GM19351 (cell line): ENCODE measurements at regions not wholly inside any gene's neighbourhood (a gene's known extent, or its start where the extent isn't known, plus 50 kb on each side); places are given as distances from the start of the nearest gene placed in this dataset.
"Not testable (repeated sequence)": the region's sequence is repeated elsewhere in the genome, so short reads cannot be mapped to it uniquely, and the experiment has no call there.

Experiments used
- ATAC-seq: cut with Tn5 transposase; IDR thresholded peaks from one replicate; pipeline ENCODE4 v1.9.1; 2021; ENCODE audit warnings: mild to moderate bottlenecking, moderate library complexity; ENCODE audit not compliant: unreplicated experiment

DNA sequence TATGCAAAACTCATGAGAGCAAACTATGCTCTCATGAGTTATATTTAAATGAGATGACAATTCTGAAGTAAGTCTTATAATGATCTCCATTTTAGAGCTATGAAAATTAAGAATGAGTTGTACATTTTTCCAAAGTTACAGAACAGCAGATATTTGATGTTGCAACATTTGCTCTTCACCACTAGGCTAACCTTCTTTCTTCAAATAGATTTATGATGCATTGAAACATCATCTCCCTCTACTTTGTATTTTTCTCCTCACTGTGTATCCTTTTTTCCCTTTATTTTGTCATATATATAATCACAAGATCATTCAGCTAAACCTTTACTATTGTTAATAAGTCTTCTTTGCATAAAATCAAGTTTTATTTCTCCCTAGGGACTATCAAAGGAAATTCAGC, 497.7 kb upstream of the TYRP1 start:
- ATAC-seq = no peak

DNA sequence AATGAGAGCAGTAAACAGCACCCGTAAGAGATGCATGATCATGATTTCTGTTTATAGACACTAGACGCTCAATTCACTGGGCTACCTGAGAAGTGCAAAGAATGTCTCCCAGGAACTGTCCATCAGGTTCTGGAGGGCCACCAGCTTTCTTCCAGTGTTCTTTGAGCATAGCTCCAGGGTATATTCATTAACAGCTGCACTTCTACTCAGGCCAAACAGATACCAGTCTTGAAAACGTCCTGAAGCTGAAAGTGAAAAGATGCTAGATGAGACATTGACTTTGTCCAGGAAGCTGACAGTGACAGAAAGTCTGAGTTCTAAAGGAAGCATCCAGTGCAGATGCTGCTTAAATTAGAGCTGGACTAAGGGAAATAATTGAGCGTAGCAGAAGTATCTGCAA, 488.7 kb upstream of the TYRP1 start:
- no peak for ATAC-seq

DNA sequence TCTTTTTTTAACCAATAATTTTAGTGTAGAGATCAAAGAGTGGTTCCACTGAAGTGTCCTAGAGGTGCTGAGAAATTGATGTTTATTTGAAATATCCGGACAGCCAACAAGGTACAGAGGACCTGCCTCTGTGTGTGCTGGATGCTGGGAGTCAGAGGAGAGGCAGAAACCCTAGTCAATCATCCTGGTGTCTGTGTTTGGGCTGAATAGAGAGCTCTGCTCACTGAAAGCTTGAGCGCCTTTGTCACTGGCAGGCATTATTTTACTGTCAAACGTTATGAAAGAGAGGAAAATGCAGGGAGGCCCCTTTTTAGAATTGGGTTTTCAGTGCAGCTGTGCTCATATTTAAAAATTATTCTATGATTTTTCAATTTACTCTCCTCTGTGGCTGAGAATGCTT, 480.3 kb upstream of the TYRP1 start:
- no peak for ATAC-seq

DNA sequence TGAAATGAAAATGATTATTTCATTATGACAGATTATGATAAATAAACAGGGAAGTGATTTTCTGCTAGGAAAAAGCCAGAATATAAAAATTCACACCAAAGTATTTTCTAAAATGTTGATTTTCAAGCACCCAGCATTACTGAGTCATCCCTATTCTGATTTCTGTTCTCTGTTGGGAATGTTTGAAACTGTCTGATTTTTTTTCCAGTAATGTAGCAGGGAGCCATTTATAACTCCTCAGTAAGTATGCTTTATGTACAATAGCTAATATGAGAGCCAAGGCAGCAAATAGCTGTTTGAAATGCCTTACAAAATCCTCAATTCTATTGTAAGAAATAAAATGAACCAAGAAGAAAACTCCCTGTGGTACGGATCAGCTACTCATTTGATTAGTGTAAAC, 471.7 kb upstream of the TYRP1 start:
- no peak for ATAC-seq

DNA sequence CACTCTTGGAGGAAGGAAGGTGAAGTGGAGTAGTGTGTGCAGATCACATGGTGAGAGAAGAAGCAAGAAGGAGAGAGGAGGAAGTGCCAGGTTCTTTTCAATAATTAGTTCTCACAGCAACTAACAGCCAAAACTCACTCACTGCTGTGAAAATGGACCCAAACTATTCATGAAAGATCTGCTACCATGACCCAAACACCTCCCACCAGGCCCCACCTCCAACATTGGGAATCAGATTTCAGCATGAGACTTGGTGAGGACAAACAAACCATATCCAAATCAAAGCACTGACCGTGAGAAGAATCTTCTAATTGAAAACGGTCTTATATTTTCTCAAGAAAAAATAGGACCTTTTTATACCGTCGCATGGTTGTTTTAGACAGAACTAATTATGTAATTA, 468.7 kb upstream of the TYRP1 start:
- no peak for ATAC-seq

DNA sequence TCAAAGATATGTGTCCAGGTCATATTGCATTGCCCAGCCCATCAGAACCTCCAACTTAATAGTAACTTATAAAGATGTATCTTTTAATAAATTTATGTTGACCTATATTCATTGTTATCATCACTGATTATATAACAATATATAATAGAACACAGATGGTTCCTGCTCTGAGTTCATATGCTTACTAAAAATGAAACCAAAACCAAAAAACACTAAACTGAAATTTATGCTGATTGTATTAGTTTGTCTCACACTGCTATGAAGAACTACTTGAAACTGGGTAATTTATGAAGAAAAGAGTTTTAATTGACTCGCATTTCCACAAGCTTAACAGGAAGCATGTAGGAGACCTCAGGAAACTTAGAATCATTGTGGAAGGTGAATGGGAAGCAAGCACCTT, 462.5 kb upstream of the TYRP1 start:
- ATAC-seq = no peak

DNA sequence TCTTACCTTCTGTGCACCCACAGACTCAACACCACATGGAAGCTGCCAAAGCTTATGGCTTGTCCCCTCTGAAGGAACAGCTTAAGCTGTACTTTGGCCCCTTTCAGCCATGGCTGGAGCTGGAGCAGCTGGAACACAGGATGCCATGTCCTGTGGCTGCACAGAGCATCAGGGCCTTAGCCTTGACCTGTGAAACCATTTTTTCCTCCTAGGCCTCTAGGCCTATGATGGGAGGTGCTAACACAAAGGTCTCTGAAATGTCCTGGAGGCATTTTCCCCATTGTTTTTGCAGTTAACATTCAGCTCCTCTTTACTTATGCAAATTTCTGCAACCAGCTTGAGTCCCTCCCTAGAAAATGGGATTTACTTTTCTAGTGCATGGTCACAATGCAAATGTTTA, 461.4 kb upstream of the TYRP1 start:
- ATAC-seq = no peak

DNA sequence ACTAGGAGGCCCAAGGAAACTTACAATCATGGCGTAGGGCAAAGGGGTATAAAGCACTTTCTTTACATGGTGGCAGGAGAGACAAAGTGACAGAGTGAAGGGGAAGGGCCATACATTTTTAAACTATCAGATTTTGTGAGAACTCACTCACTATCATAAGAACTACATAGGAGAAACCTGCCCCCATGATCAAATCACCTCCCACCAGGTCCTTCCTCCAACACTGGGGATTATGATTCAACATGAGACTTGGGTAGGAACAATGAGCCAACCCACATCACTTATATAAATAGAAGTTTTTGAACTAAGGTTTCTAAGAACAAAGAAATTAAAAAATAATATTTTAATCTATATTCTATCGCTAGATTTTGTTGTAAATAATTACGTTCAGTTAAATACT, 460.3 kb upstream of the TYRP1 start:
- ATAC-seq = no peak

DNA sequence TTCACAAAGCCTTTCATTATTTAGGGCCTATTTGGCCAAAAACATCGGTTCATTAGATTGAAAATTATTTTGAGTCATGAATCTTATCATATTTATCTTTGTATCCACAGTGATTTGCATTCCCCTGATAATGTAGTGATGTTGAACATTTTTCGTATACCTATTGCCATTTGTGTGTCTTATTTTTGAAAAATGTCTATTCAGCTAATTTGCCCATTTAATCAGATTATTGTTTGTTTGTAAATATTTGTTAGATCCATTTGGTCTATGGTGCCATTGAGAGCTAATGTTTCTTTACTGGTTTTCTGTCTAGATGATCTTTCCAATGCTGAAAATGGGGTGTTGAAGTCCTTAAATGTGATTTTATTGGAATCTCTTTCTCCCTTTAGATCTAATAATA, 439.2 kb upstream of the TYRP1 start:
- ATAC-seq = no peak

DNA sequence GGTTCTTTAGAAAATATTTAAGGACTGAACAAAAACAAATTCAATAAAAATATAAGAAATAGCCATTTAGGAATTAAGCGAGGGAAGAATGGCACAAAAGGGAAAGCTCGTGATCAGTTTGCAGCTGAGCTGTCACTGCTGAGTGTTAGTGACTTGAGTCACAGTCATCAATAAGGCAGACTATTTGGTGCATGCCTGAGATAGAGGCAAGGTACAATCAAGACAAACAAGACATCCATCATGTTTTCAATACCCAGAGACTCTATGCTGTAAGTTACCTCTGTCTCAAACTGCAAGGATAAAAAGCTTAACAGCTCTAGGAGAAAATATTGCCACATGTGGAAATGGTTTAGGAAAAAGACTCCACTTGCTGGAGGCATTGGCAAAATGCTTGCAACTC, 426.4 kb upstream of the TYRP1 start:
- ATAC-seq = no peak

DNA sequence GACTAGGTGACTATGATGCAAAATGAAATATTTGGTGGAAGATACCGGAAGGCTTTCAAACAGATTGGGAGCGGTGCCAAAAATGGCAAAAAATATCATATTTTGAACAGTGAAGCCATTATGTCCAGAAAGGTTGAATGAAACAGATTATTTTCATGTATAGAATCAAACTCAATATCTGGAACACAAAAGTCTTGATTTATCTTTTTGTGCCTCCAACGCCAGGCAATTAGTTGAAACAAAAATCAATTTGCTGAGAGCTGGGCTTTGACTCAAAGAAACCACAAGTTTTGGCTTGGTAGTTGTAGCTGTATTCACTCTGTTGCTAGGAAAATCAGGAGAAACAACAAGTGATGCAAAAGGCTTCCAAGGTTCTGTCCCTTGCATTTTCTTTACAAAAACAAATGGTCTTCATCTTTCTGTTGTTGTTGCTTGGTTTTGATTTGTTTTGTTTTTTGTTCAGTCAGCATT, 421.7 kb upstream of the TYRP1 start:
- ATAC-seq = no peak

DNA sequence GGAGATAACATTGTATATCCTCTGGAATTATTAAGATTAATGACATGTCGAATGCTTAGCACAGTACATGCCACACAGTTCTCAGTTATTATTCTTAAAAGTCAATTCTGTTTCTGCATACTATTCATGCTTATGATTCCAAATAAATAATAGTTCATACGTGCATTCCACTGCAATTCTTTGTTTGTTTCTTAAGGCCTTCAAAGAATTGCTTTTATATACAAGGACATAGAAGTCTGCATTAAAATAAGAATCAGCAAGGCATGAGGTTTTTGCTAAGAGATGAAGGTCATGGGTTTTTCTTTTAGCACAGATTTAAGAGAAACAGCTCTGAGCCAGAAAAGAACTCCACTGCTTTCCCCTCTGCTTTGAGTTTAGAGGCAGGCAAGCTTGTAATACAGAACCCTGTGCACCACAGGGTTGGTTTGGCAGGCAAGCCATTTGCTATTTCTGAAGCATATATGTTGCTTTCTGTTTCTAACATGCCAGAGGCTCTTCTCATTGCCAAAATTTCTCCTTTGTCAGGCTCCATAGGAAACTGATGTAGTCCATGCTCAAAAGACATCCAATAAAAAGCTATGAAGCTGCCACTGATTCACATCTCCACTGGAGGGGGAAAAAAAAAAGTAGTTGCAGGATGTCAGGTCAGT, 420.6 kb upstream of the TYRP1 start:
- no peak for ATAC-seq

DNA sequence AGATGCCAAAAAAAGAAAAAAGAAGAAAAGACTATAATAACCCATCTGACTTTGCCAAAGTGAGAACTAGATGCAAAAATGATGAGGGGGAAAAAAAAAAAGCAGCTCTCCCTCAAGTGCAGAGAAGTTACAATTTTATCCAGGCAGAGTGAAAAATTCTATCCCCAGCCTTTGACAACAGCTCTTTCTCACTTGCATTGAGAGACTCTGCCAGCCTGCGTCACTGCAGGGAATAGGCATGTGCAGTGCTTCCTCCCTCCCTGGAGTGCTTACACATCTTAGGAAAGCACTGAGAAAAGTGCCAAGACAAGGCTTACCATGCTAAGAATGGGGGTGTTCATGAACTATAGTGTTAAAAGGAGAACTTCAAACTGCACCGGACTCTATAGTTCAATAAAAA, 418.6 kb upstream of the TYRP1 start:
- no peak for ATAC-seq

DNA sequence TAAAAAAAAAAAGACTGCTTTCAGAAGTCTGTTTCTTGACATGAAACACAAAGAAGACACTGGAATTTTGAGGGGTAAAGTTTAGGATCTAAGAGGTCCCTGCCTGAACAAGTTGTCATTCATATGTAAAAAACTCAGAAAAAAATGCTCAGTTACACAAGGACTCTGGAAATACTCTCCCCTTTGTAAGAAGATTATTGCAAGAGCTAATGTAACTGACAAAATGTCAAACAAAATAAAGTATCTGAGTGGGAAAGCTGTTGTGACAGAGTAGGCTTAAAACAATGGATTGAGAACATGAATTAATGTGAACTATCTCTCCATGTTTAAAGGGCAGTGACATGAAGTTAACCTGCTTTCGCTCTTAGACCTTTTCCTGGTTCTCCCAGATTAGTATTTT, 416.7 kb upstream of the TYRP1 start:
- no peak for ATAC-seq

DNA sequence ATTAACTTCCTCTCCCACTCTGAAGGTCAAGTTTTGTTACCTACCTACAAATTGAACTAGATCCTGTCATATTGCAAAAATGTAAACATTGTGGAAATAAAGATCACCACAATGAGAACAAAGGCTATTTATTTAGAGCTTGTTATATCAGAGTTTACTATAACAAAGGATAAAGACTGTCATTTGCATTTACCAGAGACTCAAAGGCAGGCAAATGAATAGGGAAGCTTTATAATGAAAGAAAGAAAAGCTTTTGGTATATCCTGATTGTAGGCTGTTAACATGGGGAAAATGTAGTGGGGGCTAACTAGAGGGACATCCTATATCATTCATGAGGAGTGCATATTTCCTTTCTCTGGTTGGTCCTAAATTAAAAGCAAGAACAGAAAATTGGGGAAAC, 403.5 kb upstream of the TYRP1 start:
- no peak for ATAC-seq

DNA sequence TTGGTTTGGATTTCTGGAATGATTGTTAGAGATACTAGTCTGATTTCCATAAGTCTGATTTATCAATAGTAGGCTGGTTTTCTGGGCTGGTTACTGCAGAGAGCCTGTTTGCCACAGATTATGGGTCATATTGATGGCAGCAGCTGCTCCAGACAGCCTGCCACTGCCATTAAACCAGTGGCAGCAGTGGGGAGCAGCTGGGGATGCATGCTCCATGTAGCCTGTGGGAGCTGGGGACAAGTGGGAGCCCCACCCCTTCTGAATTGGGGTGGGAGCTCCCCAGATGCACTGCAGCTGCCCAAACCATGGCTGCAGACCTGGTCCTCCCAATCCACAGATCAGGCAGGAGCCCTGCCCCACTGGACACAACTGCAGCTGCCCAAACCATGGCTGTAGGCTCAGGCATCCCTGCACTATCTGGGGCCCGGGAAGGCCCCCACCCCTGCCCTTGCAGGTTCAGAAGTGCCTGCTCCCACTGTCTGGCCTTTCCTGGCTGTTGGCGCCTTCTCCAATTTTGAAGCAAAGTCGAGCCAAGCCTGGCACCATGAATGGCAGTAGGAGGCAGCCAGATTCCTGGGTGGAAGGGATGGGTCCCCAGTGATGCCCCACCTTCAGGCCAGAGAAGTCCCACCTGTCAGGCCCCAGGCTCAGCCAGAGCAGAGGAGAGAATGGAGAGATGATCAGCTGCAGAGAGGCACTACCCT, 402.9 kb upstream of the TYRP1 start:
- no peak for ATAC-seq

DNA sequence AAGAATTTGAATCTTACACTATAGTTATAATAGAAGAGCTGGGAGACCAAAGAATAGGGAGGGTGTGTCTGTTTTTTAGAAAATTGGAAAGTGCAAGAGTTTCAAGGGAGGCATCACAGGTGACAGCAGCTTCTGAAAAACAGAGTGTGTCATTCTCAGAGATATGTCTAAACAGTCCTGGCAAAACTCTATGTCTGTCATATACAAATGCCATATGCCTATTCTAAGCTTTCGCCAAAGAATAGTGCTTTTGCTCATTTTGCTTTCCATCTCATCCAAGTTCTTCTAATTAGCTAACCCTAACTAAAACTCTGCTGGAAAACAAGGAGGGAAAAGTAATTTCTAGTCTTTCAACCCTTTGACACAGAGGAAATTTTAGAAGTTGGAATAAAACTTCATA, 388.0 kb upstream of the TYRP1 start:
- no peak for ATAC-seq

DNA sequence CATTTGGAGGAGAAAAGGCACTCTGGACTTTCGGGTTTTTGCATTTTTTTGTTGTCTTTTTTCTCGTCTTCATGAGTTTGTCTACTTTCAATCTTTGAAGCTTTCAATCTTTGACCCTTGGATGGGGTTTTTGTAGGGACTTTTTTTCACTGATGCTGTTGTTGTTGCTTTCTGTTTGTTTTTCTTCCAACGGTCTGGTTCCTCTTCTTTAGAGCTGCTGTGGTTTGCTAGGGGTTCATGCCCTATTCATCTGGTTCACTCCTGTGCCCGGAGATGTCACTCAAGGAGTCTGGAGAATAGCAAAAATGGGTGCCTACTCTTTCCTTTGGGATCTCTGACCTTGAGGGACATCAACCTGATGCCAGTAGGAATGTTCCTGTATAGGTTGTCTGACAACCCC, 378.6 kb upstream of the TYRP1 start:
- ATAC-seq = no peak

DNA sequence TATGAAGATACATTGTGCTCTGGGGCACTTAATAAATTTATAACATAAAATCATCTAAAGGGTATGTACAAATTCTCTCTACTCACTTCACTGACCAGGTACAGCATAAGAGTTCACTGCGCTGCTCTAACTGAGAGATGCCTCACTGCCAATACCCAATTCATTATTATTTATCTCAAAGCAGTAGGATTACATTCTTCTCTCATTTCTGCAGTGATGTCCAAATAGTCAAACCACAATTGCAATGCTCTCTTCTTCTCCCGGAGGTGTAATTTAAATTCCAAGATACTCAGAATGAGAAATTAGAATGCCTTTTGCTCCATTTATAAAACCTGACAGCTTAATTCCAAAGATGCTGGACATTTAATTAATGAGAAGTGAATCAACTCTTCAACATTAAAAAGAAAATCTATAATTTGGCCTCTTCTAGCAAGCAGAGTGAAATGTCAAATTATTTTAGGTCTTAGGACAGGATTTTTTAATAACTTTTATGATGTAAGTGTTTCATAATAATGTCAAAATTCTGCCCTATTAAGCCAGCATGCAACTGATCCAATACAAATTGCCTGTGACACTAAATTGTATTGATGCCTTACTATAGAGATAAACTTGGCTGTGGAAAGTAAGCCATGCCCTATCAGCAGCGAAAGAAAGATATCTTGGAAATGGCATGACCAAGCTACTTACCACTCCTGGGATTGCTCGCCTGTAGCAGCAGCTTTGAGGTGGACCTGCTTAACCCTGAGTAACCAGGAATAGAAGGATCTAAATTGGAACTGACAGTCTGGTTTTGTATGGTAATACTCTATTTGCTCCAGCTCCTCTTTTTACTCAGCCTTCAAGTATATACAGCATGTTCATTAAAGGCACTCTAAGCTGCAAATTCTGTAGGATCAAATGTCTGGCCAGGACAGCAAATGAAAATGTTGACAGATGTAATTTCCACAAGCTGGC, 374.2 kb upstream of the TYRP1 start:
- no peak for ATAC-seq

DNA sequence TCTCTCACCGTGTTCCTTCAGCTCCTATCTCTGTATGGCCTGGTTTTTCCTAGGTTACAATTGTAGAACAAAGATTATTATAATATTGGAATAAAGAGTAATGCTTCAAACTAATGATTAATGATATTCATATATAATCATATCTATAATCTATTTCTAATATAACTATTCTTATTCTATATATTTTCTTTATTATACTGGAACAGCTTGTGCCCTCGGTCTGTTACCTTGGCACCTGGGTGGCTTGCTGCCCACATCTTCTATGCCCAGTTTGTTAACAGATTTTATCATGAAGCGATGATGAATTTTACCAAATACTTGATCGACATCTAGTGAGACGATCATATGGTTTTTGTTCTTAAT, 363.6 kb upstream of the TYRP1 start:
- no peak for ATAC-seq

DNA sequence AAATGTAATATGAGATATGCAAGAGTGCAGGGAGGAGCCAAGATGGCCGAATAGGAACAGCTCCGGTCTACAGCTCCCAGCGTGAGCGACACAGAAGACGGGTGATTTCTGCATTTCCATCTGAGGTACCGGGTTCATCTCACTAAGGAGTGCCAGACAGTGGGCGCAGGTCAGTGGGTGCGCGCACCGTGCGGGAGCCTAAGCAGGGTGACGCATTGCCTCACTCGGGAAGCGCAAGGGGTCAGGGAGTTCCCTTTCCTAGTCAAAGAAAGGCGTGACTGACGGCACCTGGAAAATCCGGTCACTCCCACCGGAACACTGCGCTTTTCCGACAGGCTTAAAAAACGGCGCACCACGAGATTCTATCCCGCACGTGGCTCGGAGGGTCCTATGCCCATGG, 359.2 kb upstream of the TYRP1 start:
- ATAC-seq = not testable (repeated sequence)

DNA sequence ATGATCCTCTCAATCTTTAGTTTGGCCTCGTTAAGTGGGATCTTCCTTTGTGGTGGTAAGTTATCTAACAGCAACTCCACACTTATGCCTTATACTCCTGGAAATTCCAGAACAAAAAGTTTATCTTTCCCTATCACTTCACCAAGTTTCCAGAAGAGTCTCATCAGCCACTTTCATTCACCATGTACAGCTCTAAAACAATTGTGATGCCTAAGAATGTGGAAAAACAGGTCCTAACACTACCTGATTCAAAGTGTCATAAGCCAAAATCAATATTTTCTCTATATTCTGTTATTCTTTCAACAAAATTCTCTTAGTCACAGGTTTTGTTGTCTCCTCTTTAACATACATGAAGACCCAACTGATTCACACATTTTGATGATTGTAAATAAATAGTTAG, 342.4 kb upstream of the TYRP1 start:
- ATAC-seq = no peak
